Spleen (tissue), 7 donors: ENCODE measurements at regions not wholly inside any gene's neighbourhood (a gene's known extent, or its start where the extent isn't known, plus 50 kb on each side); places are given as distances from the start of the nearest gene placed in this dataset.

Source experiments
- CTCF ChIP-seq, 11 experiments: fragments of 200-600 bp in 7 of 11; fragments of 450-650 bp in 4 of 11; sonication (generic) in 4 of 11; IDR thresholded peaks in 8 of 11; conservative IDR thresholded peaks in 3 of 11; 1 replicate in 7 of 11; 2 replicates in 4 of 11; pipeline versions ENCODE4 v1.4.0 to v1.8.0; 2016 to 2021; ENCODE audit warnings: antibody characterized with exemption in 11 of 11, inconsistent platforms in 4 of 11, mild to moderate bottlenecking in 1 of 11
- POLR2AphosphoS5 ChIP-seq, 3 donors: sonication (generic); formaldehyde crosslinking; IDR thresholded peaks; one replicate each; pipeline ENCODE4 v1.5.1; 2017; ENCODE audit warnings: antibody characterized with exemption in 3 of 3
- donor health status: DM: no; HTN: no; CAD: no; lungs with moderate emphysema.
- donor health status: DM: no; HTN: no; CAD: no.
- donor health status: DM: no; HTN: no; CAD: no.

- TF ChIP-seq CTCF (IDR thresholded peaks at IDR 0.05 in 8 of 11, conservative IDR thresholded peaks at IDR 0.05 in 3 of 11), result no peak
- TF ChIP-seq POLR2AphosphoS5 (IDR thresholded peaks at IDR 0.05), result no peak
These were observed 370.1 kb downstream of the NR2F2 start for GRCh38 chr15:96700555-96700954.
